NCI-H446 (cell line): ENCODE measurements at regions not wholly inside any gene's neighbourhood (a gene's known extent, or its start where the extent isn't known, plus 50 kb on each side); places are given as distances from the start of the nearest gene placed in this dataset.
A peak's percentile ranks its signal among the peaks of the same experiment; 100 is the strongest.

Source experiments
- DNase-seq, 2 experiments: peaks; one replicate each; lab custom pipeline; 2025; lab: John Stamatoyannopoulos, UW

DNA sequence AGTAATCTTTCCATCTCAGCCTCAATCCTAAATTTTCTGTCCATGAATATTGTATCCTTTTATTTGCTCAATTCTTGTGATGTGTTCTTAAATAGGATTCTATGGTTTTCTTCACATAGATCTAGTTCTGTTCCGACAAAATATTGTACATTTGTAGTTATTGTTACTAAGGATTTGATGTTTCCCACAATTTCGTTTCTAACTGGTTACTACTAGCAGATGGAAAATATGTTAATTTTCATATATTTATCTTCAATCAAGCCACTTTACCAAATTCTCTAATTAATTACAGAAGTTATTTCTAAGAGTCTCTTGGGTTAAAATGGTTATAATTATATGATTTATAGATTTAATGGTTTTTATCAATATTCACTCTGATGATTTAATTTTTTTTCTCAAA, 60.3 kb downstream of the SEC61B start:
- no peak for DNase-seq

DNA sequence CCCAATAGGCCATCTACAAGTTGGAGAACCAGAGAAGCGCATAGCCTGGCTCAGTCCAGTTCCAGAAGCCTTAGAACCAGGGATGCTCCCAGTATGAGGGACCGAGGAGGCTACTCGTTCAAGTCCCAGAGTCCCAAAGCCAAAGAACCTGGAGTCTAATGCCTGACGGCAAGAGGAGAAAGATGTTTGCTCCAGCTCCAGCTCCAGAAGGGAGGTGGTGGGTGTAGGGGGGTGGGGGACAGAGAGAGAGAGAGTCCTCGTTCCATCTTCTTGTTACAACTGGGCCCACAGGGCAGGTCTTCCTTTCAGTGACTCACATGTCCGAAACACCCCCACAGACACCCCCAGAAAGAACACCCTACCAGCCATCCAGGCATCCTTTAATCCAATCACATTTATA, 63.9 kb downstream of the SEC61B start:
- DNase-seq: no peak

DNA sequence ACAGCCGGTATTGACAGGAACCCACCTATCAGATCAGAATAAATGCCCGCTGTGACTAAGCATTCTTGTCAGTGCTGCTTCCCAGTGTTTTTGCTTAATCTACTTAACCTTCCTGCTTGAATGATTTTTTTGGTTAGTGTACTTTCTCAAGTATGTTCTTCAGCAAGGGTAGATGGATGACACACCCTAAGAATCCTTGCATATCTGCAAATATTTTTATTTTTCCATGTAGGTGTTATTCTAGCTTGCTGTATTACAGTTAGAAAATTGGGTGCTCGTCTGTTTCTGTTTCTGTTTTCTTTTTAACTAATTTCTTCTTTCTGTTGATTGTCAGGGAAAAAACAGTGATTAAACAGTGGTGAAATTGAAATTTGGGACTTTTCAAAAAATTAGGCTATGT, 64.5 kb downstream of the SEC61B start:
- no peak for DNase-seq

DNA sequence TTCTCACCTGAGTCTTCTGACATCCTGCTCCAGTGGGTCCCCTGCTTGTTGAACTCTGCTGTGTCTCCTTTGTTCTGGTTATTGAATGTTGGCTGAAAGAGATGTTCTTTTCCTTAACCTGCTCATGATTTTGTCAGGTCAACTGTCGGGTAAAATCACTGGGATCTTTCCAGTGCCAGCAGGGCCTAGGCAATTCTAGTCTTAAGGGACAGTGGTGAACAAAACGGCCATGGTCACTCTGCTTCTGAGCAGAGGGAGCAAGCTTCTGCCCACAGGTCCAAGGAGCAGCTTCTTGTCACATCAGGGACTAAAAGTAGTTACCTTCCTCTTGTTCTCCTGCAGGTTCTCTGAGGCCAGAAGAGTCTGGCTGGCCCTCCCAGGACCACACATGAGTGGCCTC, 65.6 kb downstream of the SEC61B start:
- no peak for DNase-seq

DNA sequence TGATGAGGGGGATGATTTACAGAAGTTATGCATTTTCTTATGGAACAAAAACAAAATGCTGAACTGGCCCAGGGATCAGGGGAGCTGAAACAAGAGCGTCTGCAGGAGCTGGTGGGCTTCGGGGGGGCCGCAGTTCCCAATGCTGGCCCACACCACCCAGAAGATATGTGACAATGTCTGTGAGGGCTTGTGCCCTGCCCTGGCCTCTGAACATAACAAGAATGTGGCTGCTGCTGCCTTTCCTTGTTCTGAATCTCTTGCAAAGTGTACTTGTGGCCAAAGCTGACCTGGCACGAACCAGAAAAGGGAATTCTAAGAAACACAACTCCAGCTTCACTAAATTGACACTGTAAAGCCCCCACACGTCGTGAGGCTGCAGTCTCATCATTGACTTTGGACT, 66.7 kb downstream of the SEC61B start:
- no peak for DNase-seq

DNA sequence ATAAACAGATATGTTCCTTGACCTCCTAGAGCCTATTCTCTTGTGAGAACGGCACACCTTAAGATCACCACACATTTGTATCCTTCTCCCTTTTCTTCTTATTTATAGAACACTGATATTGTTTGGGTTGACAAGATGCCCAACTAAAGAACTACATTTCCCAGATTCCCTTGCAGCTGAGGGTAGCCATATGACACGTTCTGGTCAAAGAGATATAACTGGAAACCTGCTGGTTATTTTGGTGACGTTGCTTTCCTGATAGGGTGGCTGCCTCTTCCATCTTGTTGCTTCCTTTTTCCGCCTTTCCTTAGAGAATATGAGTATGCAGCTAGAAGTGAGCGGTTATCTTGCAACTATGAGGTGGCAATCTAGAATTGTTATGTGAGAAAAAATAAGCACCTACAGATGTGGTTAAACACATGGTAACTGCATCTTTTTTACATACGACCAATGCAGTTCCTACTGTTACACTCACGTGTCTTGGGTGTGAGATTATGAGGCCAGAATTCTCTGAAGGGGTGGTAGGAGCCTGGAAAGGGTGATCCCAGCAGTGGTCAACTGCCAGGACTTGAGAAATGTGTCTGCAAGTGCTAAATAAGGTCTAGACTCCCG, 72.9 kb downstream of the SEC61B start:
- DNase-seq: no peak

DNA sequence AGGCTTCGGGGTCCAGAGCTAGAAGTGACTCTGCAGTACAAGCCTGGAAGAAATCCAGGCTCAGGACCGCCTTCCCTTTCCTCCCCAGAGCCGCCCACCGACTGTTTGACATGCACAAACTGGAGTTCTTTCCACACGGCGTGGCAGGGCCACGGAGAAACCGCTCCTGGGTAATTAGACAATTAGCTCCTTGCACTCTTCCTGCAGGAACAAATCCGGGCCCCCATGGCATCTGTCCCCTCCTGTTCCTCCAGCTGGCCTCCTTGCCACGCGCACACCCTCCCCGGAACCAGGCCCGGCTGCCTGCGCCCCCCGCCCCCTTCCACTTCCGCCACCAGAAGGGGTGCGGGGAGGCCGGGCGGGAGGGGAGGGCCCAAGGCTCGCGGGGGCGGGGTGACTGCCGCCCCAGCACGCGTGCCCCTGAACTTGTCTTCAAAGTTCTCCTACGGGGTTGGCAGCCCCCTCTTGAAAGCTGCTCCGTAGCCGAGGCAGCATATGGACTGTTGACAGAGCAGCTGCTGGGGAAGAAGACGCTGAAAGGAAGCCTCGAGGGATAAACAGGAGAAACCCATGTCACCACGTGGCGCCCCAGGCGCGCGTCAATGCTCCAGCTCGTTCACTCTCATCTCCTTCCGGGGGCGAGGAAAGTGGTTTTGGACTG, 74.3 kb downstream of the SEC61B start:
- DNase-seq: peak in 1 of 2 experiments; percentile 70

DNA sequence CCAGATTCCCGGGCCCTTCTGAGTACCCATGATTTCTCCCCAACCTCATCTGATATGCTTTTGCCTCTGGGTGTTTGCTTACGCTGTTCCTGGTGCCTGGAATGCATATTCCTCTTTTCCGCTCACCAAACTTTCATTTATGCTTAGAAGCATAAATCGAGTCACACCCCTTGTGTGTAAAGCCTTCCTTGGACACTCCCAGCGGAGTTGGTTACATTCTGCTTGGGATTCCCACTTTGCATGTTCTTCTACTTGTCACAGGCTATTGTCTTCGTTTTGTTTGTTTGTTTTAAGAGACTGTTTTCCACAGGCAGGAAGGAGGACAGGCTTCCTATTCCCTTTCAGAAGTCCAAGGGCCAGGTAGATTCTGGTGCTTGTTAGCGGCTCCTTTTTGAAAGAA, 76.5 kb downstream of the SEC61B start:
- DNase-seq: no peak

DNA sequence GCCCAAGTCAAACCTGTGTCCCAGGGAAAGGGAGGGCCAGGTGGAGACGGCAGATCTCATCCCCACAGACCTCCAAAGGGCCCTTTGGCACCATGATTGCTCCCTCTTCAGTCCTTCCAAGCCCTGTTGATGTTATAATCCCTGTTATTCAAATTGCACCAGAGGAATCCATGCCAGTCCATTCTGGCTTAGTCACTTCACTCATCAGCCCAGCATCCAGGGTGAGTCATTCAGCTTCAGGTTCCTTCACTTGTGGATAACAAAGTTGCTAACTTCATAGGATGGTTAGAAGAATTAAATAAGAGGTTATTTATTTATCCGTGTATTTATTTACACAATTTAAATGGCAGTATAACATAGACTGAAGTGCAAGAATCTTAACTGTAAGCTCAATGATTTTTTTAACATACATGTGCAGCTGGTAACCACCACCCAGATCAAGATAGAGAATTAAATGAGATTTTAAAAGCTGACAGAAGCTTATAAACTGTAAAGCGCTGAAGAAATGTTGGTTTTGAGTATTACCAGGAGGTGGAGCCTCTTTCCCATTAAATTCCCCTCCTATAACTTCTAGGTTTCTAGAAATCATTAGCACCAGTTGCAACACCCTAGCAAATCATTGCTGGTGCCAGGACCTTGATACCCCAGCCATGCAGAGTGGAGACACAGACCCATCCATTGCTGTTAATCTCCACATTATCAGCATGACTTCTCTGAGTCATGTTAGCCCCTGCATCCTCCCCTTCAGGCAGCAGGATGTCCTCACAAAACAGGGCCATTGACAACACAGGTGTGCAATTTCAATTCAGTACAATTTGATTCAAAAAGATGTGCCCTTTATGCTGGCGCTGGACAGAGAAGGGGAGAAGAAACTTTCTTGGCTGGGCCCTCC, 77.4 kb downstream of the SEC61B start:
- peak in 1 of 2 experiments; percentile 13 for DNase-seq

DNA sequence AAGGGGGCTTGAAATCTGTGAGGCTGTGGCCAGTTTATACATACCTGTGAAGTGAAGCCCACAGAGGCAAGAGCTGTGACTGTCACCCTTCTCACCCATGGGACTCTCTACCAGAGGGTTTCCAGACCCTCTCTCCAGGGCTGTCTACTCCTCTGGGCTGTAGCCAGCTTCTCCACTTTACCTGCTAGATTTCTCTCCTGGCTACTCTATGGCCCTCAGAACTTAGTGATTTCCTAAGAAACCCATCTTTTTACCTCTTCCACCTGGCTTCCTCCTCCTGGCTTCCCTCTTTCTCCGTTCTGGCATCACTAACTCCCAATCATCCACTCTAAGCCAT, 78.0 kb downstream of the SEC61B start:
- no peak for DNase-seq

DNA sequence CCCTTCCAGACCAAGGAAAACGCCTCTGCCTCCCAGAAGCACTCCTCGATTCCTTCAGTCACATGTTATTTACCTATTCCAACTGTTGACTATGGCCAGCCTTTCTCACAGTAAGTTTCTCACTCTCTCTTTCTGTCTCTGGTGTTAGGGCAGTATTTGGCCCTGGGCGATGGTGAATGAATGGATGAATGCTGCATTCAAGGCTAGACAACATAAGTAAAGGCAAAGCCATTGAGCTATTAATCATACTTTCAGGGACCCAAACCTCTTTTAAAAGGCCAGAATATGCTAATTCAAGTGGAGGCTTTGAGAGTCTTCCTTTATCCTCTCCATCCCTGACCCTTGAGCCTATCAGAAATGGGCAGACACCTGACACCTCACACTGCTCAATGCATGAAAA, 78.5 kb downstream of the SEC61B start:
- no peak for DNase-seq

DNA sequence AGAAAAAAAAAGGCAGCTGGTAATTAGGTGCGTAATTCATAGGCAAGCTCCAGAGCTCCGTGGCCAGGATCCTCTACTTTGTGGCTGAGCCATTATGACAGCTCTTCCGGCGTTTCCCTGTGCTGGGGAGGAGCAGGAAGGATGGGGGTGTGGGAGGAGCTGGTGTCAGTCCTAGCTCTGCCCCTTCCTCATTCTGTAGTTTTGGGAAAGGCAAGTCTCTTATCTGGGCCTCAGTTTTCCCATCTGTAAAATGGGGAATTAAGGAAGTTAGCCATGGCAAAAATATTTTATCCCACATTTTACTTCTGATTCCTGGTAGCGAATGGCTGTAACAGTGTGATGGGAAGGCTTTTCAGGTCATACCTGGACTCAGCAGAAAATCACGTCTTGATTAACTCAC, 81.1 kb downstream of the SEC61B start:
- no peak for DNase-seq

DNA sequence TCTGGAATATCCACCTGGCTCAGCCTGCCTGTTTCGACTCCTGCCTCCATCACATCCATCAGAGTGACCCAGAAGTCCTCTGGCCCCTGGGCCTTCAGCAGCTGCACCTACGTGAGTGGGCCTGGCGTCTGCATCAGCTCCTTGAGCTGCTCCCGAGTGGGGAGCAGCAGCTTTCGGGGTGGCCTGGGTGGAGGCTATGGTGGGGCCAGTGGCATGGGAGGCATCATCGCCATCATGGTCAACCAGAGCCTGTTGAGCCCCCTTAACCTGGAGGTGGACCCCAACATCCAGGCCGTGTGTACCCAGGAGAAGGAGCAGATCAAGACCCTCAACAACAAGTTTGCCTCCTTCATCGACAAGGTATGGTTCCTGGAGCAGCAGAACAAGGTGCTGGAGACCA, 83.0 kb downstream of the SEC61B start:
- DNase-seq: no peak

DNA sequence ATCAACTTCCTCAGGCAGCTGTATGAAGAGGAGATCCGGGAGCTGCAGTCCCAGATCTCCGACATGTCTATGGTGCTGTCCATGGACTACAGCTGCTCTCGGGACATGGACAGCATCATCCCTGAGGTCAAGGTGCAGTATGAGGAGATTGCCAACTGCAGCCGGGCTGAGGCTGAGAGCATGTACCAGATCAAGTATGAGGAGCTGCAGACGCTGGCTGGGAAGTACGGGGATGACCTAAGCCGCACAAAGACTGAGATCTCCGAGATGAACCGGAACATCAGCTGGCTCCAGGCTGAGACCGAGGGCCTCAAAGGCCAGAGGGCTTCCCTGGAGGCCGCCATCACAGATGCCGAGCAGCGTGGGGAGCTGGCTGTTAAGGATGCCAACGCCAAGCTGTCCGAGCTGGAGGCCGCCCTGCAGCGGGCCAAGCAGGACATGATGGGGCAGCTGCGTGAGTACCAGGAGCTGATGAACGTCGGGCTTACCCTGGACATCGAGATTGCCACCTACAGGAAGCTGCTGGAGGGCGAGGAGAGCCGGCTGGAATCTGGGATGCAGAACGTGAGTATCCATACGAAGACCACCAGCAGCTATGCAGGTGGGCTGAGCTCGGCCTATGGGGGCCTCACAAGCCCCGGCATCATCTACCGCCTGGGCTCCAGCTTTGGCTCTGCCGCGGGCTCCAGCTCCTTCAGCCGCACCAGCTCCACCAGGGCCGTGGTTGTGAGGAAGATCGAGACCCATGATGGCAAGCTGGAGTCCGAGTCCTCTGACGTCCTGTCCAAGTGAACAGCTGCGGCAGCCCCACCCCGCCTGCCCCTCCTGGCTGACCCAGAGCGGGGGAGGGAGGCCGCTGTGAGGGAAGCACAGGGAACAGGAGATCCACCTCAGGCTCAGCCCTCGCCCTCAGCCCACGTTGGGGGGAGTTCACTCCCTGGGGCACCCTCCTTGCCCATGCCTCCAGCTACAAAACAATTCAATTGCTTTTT, 84.0 kb downstream of the SEC61B start:
- no peak for DNase-seq

DNA sequence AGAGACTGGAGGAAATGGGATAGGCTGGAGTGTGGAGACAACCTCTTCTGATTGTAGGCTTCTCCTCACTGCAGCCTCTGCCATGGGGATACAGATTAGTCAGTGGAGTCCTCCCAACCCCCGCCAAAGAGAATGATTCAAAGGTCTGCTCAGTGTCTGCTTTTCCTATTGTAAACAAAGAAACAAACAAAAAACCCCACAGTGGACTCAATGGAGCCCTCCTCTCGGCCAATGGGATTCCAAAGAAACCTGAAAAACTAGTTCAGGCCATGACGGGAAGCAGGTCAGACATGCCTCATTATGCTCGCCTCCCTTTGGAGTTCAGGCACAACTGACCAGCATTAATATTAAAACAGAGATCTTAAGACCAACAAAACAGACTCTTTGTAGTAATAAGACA, 85.8 kb downstream of the SEC61B start:
- no peak for DNase-seq

DNA sequence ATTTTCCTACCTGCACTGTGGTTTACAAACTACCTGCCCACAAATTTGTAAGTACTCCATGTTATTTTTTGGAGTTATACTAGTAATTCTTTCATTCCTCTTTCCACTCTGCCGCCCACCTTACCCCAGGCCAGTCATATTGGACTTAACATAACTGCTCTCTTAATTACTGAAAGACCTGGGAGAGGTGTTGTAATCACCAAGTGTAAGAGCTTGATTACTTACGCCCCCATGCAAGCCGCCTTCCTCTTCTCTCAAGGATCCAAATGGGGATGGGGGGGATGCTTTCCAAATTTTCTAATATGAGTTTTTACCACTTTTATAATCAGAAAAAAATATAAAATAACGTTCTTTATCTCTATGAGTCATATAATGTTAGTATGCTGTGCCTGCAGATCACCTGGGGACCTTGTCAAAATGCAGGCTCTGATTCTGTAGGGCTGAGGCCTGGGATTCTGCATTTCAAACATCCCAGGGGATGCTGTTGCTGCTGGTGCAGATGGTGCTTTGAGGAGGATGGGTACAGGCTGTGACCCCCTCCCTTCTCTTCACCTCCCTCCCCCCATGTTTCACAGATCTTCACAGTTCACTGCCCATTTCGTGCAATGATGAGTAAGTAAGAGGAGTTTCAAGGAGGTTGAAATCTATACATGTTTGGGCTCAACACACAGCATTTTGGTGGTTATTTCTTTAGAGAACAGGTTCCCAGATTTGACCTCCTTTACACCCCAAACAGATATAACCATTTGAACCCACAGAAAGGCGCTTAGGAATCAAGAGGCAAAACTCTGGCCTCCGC, 87.3 kb downstream of the SEC61B start:
- DNase-seq: no peak

DNA sequence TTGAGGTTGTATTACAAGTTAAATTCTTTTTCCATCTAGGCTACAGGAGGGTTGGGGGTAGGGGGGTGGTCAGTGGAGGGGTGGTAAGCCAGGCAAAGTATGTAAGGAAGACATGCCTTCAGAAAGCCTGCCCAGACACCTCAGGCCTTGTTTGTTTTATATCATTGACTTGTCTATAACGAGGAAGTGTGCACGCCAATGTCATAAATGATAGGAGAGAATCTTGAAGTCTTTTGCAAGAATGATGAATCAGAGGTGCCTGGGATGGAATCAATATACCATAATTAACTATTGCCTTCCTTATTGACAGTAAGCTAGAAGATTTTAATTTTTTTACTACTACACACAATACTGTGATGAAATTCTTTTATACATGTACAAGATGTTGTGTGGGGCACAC, 90.7 kb downstream of the SEC61B start:
- DNase-seq: no peak

DNA sequence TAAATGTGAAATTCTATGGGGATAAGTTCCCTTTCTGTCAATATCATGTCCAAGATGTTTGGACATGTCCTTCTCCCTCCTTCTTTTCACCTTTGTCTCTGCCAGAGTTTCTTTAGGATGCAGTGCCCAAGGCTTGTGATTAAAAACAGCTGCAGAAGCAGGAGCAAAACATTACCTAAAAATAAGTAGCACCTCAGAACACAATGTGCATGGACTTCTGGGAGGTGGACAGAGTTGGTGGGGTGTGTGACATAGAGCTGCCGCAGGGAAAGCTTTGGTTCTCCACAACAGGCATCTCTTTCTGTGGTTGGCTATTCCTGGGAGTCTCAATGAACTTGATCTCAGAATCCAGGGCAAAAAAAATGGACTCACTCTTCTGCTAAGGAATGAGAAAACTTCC, 97.0 kb downstream of the SEC61B start:
- DNase-seq: no peak

DNA sequence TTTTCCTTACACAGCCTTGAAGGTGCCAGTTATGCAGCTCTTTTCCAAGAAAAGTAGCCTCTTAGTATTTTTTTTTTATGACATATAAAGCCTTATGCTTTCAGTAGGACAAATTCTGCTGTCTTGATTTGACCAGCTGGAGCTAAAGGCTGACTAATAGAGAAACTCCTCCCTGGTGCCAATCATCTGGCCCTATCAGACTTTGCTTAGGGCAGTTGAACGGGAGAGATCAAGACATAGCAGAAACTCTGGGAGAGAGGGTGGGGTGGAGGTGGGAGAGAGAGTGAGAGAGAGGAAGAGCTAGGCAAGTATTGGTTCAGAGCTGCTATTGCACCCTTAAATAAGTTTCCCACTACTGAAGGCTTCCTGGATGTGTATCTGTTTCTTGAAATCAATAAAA, 100.2 kb downstream of the SEC61B start:
- no peak for DNase-seq

DNA sequence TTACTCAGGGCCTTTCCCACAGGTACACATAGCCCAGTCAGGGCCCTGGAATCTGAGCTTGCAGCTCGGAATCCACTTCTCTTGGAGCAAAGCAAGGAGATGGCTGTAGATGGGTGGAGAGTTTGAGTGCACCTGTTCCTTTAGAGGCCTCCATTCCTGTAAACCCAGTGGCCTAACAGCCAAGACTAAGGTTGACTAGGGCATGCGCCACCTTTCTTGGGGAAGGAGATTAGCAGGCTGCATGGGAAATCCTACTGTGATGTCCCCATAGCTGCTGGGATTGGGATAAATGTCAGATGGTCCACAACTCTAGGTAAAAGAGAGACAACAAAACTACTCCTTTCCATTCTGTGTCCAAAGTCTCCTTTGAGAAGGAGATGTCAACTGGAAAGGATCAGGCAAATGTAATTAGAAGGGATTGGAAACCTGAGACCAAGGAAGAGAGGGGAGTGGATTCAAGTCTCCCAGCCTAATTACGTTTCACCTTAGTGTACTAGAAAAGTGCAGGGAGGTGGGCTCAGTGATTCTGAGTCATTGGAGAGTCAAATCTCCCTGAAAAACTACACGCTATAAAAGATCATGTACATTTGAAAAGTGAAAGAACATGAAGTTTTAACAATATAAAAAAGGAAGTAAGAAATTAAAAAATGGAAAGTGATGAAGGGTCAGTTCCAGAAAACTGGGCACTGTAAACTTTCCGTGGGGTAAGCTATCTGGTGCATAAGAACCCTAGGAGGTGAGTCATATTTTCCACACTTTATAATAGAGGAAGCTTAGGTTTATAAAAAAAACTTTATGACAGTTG, 104.2 kb downstream of the SEC61B start:
- DNase-seq: no peak

DNA sequence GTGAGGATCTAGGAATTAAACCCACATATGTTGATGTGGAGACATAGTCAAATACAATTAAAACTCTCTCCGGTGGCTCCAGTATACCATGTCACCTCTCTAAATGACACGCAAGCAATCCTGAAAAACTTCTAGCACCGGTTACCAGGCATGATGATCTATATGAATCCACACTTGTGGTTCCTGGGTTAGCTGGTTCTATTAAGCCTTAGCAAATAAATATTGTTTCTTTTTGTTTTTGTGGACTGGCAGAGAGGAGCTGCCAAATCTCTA, 104.8 kb downstream of the SEC61B start:
- no peak for DNase-seq
